Ammon's horn (tissue), 1 donor: ENCODE measurements at regions not wholly inside any gene's neighbourhood (a gene's known extent, or its start where the extent isn't known, plus 50 kb on each side); places are given as distances from the start of the nearest gene placed in this dataset.

ENCODE experiments used
- DNase-seq: peaks from one replicate; pipeline ENCODE4 v3.0.0-alpha.2; 2016; ENCODE audit warnings: low spot score

DNA sequence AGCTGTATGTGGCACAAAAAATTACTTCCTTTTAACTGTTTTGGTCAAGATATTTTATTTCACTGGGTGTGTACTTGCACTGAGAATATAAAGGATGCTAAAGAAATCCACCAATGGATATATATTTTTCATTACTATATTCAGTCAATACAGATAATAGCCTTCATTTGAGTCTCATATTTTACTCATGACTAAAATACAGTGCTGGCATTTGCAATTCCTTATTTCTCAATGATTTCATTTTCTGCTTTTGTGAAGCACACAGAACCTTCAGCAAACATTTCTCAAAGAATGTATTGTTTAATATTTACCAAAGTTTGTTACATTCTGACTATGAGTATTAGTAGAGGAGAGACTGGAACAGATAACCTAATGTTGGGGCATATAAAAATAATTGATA lies 93.2 kb upstream of the SOX5 start:
- no peak for DNase-seq

DNA sequence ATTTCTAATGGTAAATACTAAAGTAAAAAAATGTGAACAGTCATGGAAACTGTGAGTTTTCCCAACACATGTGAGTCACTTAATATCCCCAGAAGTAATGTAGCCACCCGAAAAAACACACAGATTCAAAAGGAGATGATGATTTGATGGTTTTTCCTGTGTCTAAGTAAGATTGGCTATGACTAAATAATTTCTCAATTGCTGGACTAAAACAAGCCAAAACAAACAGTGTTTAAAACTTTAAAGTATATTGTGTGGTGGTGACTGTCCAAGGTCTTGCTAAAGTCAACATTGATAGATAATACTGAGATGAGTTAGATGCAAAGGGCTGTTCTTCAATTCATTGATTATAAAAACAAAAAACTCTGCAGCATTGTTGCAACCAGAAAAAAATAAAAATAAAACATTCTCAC lies 89.6 kb upstream of the SOX5 start:
- no peak for DNase-seq

DNA sequence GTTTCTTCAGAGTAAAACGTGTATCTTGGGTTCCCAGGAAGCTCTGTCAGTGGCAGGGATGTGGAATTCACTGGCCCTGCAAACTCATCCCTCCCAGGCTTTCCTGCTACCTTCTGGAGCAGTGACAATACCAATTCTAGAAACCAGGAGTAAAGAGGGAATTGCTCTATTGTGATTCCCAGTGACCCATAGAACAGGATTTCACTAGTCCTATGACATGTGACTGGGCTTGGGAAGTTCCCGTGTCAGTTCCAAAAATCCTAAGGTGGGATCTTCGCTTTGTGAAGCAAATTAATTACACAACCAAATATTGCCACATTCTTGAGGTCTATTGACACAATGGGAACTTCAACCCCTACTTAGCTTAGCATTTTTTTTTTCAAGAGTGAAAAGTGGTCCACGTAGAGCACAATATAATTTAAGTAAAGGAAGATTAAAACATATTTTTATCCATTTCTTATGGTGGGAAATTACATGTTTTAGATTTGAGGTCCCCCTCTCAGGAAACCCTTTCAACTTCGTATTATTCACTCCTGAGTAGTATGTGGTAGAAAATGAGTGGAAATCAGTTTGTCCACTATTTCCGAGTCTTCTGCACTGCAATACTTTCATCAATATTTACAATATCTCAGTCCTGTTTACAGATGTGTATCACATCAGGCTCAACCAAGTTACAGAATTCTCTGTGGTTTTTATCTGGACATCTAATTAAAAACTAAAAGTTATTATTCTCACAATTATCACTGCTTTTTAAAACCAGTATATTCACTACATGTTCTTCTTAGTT lies 88.9 kb upstream of the SOX5 start:
- no peak for DNase-seq

DNA sequence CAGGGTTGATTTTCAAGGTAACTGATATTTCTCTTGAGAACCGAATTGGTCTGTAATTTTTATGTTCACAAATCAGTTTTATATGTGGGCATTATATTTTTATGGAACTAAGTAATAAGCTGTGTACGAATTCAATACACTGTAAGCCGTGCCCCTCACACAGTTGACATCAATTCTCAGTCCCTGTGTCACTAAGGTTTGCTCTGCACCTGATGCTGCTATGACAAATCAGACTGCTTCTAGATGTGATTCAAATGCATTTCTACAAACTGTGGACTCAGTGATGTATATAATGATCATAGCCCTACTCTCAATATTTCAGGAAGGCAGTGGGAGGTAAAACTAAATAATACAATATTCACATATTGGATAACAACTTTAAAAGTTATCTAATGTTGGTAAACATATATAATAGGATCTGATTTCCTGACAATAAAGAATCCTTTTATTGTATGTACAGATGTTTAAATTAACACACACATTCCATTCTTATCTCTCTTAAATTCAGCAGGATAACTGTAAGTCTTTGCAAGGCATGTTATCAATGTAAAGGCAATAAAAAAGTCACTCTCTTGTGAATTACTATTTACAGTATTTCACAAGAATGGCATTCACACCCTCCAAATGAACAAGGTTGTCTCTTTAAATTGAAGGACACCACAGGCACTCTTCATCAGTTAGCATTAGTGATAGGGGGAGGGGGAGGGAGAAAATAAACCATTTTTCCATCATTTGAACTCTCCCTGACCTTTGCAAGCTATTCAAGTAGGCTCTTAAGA lies 87.2 kb upstream of the SOX5 start:
- DNase-seq = no peak

DNA sequence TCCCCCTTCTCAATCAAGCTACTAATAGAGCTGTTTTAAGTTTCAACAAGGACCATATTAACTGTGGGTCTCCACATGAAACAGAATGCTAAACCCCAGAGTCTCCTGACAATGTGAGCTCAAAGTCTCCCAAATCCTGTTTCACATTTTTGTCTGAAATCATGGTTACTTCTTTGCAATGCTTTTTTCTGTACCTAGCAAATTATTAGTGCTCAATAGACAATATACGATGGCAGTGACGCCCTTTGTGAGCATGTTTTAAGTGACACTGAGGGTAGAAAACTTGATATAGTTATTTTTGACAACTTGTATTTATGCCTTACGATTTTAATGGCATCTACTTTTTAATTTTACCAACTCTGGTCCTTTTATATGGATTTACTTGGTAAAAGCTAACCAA lies 85.4 kb upstream of the SOX5 start:
- no peak for DNase-seq

DNA sequence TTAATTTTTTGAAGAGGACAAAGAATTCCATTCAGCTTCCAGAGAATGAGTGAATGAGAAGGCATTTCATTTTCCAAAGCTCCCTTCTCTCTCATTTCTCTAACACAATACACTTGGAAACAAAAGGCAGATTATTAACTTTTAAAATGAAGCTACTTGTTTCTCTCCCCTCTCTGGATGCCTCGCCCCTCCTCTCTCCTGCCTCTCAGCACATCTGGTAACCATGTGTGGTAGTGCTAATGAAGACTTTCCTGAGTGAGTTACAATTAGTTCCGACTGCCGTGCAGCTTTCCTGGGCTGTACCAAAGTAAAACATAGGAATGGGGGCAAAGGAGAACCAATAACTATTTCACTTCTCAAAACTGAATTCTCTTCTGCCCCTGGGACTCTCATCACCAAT lies 84.7 kb upstream of the SOX5 start:
- DNase-seq = no peak

DNA sequence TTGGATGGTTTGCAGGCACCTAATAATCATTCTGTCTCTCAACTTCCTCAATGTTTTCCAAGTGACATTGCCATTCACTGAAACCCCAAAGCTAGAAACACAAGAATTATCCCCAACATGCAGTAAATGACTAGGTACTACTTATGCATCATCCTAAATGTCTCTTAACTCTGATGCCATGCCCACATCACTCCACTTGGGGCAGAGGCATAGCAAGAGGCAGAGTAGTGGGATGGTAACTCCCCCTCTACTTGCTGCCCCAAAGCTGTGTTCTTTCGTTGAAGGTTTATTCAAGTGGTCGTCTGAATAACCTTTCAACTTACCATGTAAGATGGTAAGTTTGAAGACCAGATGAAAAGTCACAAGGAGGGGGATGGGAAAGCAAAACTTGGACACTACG lies 77.9 kb upstream of the SOX5 start:
- no peak for DNase-seq

DNA sequence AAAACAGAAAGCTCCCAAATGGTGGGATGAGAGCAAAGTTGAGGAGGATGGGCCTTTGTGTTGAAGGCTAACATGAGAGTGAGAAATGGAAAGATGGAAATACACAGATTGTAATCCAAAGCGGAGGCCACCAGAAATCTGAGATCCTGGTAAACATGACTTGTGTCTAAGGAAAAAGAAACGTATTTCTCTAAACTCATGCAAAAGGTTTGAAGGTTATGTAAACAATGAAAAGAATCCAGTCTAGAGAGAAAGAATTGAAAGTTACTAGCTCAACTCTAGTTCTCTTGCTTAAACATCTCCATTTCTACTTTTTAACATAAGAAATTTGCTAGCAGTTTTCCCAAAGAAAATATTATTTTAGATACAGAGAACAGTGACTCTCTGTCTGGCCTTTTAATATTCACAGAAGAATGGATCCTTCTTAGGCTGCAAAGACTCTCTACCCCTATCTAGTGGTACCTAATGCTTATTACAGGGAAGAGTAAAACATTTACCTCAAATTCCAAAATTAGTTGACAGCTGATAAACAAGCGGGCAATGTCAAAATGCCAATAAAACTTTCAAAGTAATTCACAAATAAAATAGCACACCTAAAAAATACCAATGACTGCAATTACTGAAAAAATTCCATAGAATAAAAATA lies 75.8 kb upstream of the SOX5 start:
- DNase-seq = no peak

DNA sequence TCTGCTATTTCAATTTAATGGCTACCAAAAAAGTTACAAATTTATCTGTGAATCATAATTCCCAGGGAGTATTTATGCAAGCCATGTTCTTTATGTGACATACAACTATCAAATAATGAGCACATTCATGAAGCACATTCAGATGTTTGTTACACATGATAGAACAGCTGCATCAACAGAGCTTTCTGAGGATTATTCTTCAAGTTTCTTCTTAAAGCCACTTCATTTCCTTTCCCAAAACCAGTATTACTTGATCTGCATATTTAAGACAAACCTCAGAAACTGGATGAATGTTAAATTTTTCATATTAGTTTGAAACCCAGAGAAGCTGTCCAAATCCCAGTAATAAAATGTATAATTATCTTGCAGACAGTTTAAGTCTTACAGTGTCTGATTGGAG lies 73.6 kb upstream of the SOX5 start:
- DNase-seq = no peak

DNA sequence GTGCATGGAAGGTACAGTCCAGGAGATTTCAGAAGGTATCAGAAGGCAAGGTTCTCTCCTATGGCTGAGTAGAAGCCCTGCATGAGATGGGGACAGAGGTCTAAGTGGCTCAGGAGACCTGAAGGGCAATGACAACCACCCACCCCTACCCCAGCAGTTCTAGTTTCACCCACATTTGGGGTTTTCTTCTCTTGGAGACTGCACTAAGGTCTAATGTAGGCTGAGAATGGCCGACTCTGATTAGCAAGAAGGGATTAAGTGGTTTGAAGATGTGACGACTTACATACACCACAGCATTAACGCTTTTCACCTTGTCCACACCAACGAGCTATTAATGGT lies 71.7 kb upstream of the SOX5 start:
- DNase-seq = no peak

DNA sequence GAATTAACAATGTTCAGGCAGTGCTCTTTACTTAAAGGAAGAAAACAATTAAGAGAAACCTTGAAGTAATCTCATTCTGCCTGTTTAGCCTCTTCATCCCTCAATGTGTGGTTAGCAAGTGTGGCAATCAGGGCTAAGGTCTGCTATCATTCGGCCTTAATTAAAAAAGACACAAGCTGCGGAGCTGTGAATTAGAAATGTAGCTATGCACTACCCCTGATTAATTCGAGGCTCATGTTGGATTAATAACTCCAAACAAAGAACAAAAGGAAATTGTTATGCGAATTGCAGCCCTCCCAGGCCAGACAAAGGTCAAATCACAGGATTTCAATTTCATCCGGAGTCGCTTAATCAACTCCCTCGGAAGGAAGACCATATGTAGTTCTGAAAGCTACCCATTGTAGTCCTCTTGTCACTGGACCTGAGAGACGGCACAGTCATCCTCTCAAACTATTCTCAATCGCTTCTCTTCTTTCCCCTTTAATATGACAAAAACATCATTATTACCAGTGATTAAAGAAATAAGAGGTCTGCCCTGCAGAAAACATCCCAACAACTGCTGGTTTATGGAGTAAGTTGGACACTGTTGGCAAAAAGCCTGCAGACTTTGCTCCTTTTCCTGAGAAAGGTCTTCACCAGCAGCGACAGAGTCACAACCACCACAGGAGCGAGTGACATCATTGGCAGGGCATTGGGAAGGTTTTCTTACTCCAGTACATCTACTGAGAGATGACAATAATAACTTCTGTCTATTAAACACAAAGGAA lies 71.1 kb upstream of the SOX5 start:
- no peak for DNase-seq

DNA sequence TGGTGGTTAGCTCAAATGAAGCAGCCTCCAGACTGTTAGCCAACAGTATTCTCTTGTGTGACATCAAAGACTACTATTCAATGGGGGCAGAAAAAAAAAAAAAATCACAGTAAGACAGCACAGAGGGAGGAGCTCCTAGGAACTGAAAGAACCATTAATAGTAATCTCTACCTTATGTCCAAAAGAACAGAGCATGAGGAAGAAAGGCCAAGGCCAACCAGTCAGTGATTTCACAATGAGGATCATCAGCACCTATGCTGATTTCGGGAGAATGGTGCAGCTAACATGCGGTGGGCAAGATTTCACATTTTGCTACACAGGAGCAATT lies 66.3 kb upstream of the SOX5 start:
- no peak for DNase-seq

DNA sequence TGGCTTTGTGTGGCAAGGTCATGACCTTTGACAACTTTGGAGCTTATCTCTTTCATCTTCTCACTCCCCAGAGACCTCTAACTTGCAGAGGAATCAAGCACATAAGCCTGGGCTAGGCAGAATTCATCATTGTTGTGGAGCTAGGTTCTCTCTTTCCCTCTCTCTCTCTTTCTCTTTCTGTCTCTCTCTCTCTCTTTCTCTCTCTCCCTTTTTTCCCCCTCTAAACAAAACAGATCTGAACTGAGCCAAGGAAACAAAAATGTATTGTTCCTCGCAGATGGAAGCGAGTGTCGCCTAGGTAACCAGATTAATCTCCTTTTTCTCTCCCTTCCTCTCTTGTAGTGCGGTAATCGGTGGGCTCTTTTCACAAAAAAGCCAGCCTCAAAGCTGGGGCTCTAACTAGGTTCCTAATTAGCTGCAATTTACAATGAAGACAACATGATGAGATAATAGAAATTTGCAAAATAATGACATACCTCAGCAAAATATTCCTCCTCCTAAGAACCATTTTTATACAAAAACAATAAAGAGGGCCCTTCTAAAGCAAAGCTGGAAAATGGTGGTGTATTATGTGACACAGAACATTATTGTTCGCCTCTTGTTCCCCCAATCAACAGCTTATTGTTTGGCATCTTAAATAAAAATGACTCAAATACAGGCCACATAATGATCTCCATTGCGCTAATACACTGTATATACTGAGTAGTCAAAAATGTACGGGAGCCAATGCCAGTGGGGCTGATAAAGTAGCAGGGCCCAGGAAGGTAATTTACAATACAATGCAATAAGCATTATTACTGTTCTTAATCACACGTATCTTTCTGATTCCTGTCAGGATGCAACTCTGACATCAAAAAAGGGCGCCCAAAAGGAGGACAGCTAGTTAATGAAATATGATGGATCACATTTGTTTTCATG lies 65.7 kb upstream of the SOX5 start:
- peak; percentile 19 for DNase-seq

DNA sequence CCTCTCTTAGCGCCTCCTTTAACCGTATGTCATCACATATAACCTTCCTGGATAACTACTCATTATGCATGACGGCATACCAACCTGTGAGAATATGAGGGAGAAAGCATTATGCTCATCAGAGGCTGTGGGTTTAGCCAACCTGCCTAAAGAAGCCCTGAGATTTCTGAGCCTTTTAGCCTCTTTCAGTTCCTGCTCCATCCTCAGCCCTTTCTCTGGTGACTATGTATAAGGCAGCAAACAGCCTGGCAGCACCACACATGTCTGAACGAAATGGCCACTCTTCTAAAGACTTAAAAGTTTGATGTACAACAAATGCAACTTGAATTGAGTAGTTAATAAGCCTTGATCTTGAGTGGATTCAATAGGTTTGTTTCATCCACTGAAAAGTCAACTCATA lies 64.8 kb upstream of the SOX5 start:
- DNase-seq = no peak

DNA sequence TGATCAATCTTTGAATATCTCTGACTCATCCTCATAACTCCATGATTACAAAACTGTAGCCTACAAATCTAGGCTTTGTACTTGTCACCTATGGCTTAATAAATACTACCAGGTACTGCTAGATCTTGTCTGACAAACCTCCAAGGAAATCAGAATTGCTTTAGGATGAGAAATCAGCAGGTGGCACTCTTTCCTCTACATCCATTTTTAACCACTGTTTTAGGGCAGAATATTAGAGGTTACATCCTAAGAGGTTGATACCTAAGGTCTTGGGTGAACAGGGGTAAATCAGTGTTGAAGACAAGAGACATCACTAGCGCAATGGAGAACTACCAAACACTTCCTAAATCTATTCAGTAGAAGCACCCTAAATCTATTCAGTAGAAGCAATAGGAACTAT lies 63.1 kb upstream of the SOX5 start:
- no peak for DNase-seq

DNA sequence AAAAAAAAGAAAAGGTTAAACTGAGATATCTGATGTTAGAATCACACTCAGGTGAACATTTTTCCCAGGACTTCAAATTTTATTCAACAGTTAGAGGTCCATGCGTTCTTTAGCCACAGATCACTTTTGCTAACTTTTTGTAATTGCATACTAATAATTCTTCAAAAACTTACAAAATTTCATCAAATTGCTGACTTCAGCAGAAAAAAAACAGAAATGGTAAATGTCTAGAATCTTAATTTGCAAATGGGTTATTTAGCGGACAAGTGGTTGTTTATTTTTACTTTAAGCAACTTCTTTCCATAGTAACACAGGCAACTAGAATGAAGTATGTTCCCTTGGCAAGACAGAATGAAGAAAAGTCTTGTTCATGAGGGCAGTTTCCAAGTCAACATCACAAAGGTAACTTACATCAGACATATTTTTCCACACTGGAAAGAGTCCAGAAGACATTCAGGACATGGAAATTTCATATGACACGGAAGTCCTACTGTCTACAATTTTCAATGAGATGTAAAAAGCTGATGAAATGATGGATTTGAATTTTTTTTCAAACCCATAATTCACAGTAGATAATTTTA lies 62.5 kb upstream of the SOX5 start:
- no peak for DNase-seq

DNA sequence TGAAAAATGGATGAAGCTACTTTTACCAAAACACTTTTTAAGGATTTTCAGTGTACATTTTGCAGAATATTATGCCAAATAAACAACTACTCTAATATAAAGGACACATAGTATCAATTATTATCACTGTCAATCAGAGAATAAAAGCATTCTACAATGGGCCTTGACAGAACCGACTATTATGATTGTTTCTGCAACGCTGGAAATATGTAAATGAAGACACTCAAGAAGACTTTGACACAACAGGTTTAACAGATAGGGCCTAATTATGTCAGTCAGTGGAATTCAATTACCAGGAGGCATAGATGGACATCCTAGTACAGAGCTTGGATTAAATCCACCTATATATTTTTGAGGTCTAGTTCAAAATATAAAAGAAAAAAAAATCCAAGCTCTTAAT lies 58.7 kb upstream of the SOX5 start:
- no peak for DNase-seq
